ENCODE measurements at regions not wholly inside any gene's neighbourhood (a gene's known extent, or its start where the extent isn't known, plus 50 kb on each side); places are given as distances from the start of the nearest gene placed in this dataset.

GRCh38 chr20:61114493-61115175 lies 137.4 kb upstream of the CDH4 start:
- H3K27me3 Mint-ChIP-seq: peaks cover 2% of the 10 kb centered on the region
- TF ChIP-seq CTCF (IDR thresholded peaks at IDR 0.05): no peak

GRCh38 chr20:61115364-61116065 lies 136.5 kb upstream of the CDH4 start:
- DNase-seq: no peak
- H3K36me3 Mint-ChIP-seq (ENCODE audit: low read depth): no peaks in the 10 kb centered on the region
- peaks cover 2% of the 10 kb centered on the region for H3K27me3 Mint-ChIP-seq
- ChIA-PET POLR2A (no interaction called here), CTCF (no interaction called here)
- ATAC-seq: no peak
- no peak overlapping the region for H3K27ac Mint-ChIP-seq
- H3K9me3 Mint-ChIP-seq: no peaks in the 10 kb centered on the region
- intact Hi-C loops (cut with micrococcal nuclease): no loop called here
- H3K4me3 Mint-ChIP-seq: no peak overlapping the region
- no peak for TF ChIP-seq CTCF (IDR thresholded peaks at IDR 0.05)
- peaks cover 1% of the 10 kb centered on the region for H3K4me1 Mint-ChIP-seq (ENCODE audit: low read depth)

More at GRCh38 chr20:61114493-61115175, 137.4 kb upstream of the CDH4 start:
- H3K9me3 Mint-ChIP-seq: no peaks in the 10 kb centered on the region
- intact Hi-C loops (cut with micrococcal nuclease): no loop called here
- no peak overlapping the region for H3K4me3 Mint-ChIP-seq
- H3K27ac Mint-ChIP-seq: no peak overlapping the region
- DNase-seq (no peak), ATAC-seq (no peak)
- H3K4me1 Mint-ChIP-seq (ENCODE audit: low read depth): no peaks in the 10 kb centered on the region
- H3K36me3 Mint-ChIP-seq (ENCODE audit: low read depth): no peaks in the 10 kb centered on the region
- CTCF ChIA-PET: no interaction called here
- POLR2A ChIA-PET: no interaction called here

- POLR2A ChIA-PET: no interaction called here
- Mint-ChIP-seq H3K9me3 (no peaks in the 10 kb centered on the region), H3K27me3 (peaks cover 2% of the 10 kb centered on the region), H3K36me3 (ENCODE audit: low read depth) (no peaks in the 10 kb centered on the region), H3K4me3 (no peak overlapping the region), H3K27ac (no peak overlapping the region), H3K4me1 (ENCODE audit: low read depth) (peaks cover 5% of the 10 kb centered on the region)
- no peak for TF ChIP-seq CTCF (IDR thresholded peaks at IDR 0.05)
- ATAC-seq (no peak), DNase-seq (no peak)
- CTCF ChIA-PET: no interaction called here
- intact Hi-C loops (cut with micrococcal nuclease): no loop called here
Measured at GRCh38 chr20:61117725-61118124, 134.3 kb upstream of the CDH4 start.

GRCh38 chr20:61118429-61119224 lies 133.4 kb upstream of the CDH4 start:
- DNase-seq (no peak), ATAC-seq (no peak)
- intact Hi-C loops (cut with micrococcal nuclease): no loop called here
- ChIA-PET POLR2A (no interaction called here), CTCF (no interaction called here)
- Mint-ChIP-seq H3K27ac (no peak overlapping the region), H3K27me3 (peaks cover 2% of the 10 kb centered on the region), H3K9me3 (no peaks in the 10 kb centered on the region), H3K36me3 (ENCODE audit: low read depth) (no peaks in the 10 kb centered on the region), H3K4me3 (no peak overlapping the region), H3K4me1 (ENCODE audit: low read depth) (peaks cover 5% of the 10 kb centered on the region)
- TF ChIP-seq CTCF (IDR thresholded peaks at IDR 0.05): no peak

- CTCF ChIA-PET: no interaction called here
Measured at GRCh38 chr20:61119273-61119672, 132.8 kb upstream of the CDH4 start.

More at GRCh38 chr20:61119273-61119672, 132.8 kb upstream of the CDH4 start:
- no peaks in the 10 kb centered on the region for H3K9me3 Mint-ChIP-seq
- TF ChIP-seq CTCF (IDR thresholded peaks at IDR 0.05): no peak
- intact Hi-C loops (cut with micrococcal nuclease): no loop called here
- H3K4me3 Mint-ChIP-seq: no peak overlapping the region
- ATAC-seq (no peak), DNase-seq (no peak)
- H3K27ac Mint-ChIP-seq: no peak overlapping the region
- H3K27me3 Mint-ChIP-seq: peaks cover 2% of the 10 kb centered on the region
- POLR2A ChIA-PET: no interaction called here
- peaks cover 5% of the 10 kb centered on the region for H3K4me1 Mint-ChIP-seq (ENCODE audit: low read depth)
- no peaks in the 10 kb centered on the region for H3K36me3 Mint-ChIP-seq (ENCODE audit: low read depth)

Data from activated CD8-positive, alpha-beta T cell treated with anti-CD3 and anti-CD28 coated beads for 36 hours (primary cell).